ENCODE measurements at regions not wholly inside any gene's neighbourhood (a gene's known extent, or its start where the extent isn't known, plus 50 kb on each side); places are given as distances from the start of the nearest gene placed in this dataset.

DNA sequence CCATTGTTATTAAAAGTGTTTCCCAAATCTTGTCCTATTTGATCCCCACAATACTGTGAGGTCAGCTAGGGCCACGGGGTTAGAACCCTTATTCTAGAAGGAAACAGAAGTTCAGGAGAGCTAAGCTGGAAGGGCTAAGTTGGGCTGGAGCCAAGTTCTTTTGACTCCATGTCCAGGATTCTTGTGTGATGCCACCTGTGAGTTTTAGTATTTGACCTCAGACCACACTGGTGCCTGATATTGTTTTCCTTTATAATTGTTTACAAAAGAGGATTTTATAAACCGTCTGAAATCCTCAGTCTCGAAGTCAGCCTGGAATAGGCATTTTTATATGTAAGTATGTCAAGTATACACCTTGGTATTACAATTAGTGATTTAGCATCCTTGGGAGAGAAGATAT lies 332.7 kb downstream of the CBLN1 start:
- H3K27ac ChIP-seq = no peak overlapping the region
- TF ChIP-seq, protein P1, sequence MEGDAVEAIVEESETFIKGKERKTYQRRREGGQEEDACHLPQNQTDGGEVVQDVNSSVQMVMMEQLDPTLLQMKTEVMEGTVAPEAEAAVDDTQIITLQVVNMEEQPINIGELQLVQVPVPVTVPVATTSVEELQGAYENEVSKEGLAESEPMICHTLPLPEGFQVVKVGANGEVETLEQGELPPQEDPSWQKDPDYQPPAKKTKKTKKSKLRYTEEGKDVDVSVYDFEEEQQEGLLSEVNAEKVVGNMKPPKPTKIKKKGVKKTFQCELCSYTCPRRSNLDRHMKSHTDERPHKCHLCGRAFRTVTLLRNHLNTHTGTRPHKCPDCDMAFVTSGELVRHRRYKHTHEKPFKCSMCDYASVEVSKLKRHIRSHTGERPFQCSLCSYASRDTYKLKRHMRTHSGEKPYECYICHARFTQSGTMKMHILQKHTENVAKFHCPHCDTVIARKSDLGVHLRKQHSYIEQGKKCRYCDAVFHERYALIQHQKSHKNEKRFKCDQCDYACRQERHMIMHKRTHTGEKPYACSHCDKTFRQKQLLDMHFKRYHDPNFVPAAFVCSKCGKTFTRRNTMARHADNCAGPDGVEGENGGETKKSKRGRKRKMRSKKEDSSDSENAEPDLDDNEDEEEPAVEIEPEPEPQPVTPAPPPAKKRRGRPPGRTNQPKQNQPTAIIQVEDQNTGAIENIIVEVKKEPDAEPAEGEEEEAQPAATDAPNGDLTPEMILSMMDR (conservative IDR thresholded peaks at IDR 0.05; ENCODE audit: low read depth) = no peak
- CTCF ChIA-PET = no interaction called here
- POLR2A ChIA-PET (ENCODE audit: low non-redundant PET) = interaction anchor here (0.7 kb wide), 1 partner anchor 73 kb away, joined by 6 read pairs; no protein-coding TSS in a partner anchor
- DNase-seq (ENCODE audit: low spot score) = no peak

DNA sequence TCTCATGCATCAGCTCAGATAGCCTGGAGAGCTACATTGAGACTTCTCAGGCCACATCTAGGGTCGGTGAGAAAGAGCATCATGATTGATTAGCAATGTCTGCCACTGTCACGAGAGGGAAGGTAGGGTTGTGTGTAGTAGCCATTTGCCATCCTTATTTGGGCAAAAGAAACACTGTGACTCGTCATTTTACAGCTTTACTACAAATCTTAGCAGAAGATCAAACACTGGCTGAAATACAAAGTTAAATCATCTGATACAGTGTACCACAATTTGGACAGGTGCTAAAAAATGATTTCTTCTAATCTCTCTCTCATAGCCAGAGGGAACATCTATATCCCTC lies 334.3 kb downstream of the CBLN1 start:
- DNase-seq (ENCODE audit: low spot score) = no peak
- no peak overlapping the region for H3K27ac ChIP-seq
- TF ChIP-seq, protein P1 (conservative IDR thresholded peaks at IDR 0.05; ENCODE audit: low read depth) = no peak
- CTCF ChIA-PET = no interaction called here
- POLR2A ChIA-PET (ENCODE audit: low non-redundant PET) = no interaction called here

DNA sequence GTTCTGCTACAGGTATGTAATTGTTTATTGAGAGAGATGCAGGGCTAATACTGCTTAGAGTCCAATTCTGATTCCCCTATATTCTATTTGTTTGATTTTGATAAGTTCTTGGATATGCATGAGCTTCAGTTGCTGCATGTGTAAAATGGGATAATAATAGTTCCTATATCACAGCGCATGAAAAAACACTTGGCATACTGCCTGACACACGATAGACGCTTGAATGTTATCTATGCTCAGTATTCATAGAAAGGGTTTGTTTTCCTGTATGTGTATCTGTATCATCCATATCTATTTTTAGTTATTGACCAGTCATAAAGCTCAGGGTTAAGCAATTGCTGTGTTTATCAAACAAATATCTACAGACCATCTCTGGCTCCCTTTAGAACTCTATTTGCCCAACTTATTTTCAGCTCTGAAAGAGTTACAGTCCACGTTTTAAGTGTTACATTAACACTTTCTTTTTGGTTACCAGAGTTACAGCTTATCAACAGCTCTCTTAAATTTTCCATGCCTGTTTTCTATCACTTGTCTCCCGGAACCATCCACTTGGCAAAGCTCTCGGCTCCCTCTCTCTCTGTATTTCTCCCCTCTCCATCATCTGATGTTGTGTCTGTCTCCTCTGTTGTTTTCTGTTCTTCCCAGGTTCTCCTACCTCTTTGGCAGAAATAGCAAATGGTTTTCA lies 334.8 kb downstream of the CBLN1 start:
- TF ChIP-seq, protein P1 (conservative IDR thresholded peaks at IDR 0.05; ENCODE audit: low read depth) = no peak
- CTCF ChIA-PET = no interaction called here

GRCh38 chr16:48942996-48943395 lies 333.0 kb upstream of the N4BP1 start:
- no peak for DNase-seq (ENCODE audit: low spot score)
- POLR2A ChIA-PET (ENCODE audit: low non-redundant PET) = no interaction called here
- CTCF ChIA-PET = no interaction called here
- TF ChIP-seq, protein P1 (conservative IDR thresholded peaks at IDR 0.05; ENCODE audit: low read depth) = no peak
- H3K27ac ChIP-seq = no peak overlapping the region

More for the DNA sequence above, 334.8 kb downstream of the CBLN1 start:
- POLR2A ChIA-PET (ENCODE audit: low non-redundant PET) = no interaction called here
- no peak for DNase-seq (ENCODE audit: low spot score)
- no peak overlapping the region for H3K27ac ChIP-seq

DNA sequence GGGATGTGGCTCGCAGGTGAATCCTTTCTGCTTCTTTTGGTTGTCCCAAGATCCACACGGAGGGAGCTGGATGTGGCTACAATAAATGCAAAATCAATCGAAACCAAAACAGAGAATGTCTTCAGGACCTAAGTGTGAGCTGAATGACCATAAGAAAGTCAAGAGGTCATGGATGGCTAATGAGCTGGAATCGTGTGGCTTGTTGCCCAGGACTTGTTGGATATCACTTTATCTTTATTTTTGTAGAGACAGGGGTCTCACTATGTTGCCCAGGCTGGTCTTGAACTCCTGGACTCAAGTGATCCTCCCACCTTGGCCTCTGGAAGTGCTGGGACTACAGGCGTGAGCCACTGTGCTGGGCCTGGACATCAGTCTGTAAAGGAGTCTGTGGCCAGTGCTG lies 326.8 kb upstream of the N4BP1 start:
- TF ChIP-seq, protein P1 (conservative IDR thresholded peaks at IDR 0.05; ENCODE audit: low read depth) = no peak
- CTCF ChIA-PET = no interaction called here
- no peak overlapping the region for H3K27ac ChIP-seq
- no peak for DNase-seq (ENCODE audit: low spot score)
- POLR2A ChIA-PET (ENCODE audit: low non-redundant PET) = no interaction called here

GRCh38 chr16:48932216-48932855 lies 322.4 kb upstream of the N4BP1 start:
- CTCF ChIA-PET = no interaction called here
- DNase-seq (ENCODE audit: low spot score) = no peak

More at GRCh38 chr16:48932216-48932855, 322.4 kb upstream of the N4BP1 start:
- POLR2A ChIA-PET (ENCODE audit: low non-redundant PET) = no interaction called here
- no peak overlapping the region for H3K27ac ChIP-seq
- TF ChIP-seq, protein P1 (conservative IDR thresholded peaks at IDR 0.05; ENCODE audit: low read depth) = no peak

Data from RWPE1 (cell line).